ENCODE measurements at regions not wholly inside any gene's neighbourhood (a gene's known extent, or its start where the extent isn't known, plus 50 kb on each side); places are given as distances from the start of the nearest gene placed in this dataset.

DNA sequence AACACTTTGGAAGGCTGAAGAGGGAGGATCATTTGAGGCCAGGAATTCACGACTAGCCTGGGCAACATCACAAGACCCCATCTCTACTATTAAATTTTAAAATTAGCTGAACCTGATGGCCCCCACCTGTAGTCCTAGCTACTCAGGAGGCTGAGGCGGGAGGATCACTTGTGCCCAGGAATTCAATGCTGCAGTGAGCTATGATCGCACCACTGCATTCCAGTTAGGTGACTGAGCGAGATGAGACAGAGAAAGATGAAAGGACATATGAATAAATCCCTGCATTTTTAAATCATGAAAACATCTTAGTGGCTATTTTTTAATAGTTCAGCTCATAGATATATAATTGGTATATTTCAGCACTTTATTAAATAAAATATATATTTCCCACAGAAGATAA lies 93.8 kb downstream of the GPR63 start:
- TF ChIP-seq EZH2 (IDR thresholded peaks at IDR 0.05; ENCODE audit: borderline replicate concordance) (no peak), EZH2phosphoT487 (IDR thresholded peaks at IDR 0.05; ENCODE audit: low read depth, severe bottlenecking, unreplicated experiment) (no peak)
